ENCODE measurements at regions not wholly inside any gene's neighbourhood (a gene's known extent, or its start where the extent isn't known, plus 50 kb on each side); places are given as distances from the start of the nearest gene placed in this dataset.

GRCh38 chr2:155815851-155816250 lies 516.7 kb downstream of the NR4A2 start:
- intact Hi-C loops (cut with micrococcal nuclease) (loop anchor here (5.0 kb wide), 1 partner anchor 439 kb away; no protein-coding TSS in a partner anchor), in situ Hi-C loops (cut with MboI) (no loop called here)
- peak; percentile 65 for ATAC-seq
- no peak overlapping the region for H3K9ac ChIP-seq (ENCODE audit: insufficient read depth in 1 of 2, low read depth in 2 of 2, low read length in 2 of 2)
- H3K4me1 ChIP-seq (replicated peaks in 1 of 2; ENCODE audit: control insufficient read depth in 2 of 2, insufficient read depth in 2 of 2, low read length in 2 of 2), result no peaks in the 10 kb centered on the region
- BruUV-seq (replicated peaks), result no TSS peak
- no peak overlapping the region for H3K4me2 ChIP-seq (ENCODE audit: insufficient read depth, low read length)
- no peak overlapping the region for H2AFZ ChIP-seq (ENCODE audit: low read depth, low read length)
- H3K9me3 ChIP-seq (replicated peaks; ENCODE audit: control insufficient read depth, insufficient read depth, low read depth, low read length), result 0 out of 2 replicates have a peak, but pooled peaks cover 4% of the 10 kb centered on the region
- H3K27me3 ChIP-seq (ENCODE audit: control insufficient read depth in 2 of 2, insufficient read depth in 2 of 2, low read length in 2 of 2), result no peaks in the 10 kb centered on the region
- no peaks in the 10 kb centered on the region for H3K36me3 ChIP-seq (ENCODE audit: control insufficient read depth, insufficient read depth, low read length)
- peak; percentile 8 to 11 (median 10) for DNase-seq (ENCODE audit: extremely low read depth in 1 of 4, low spot score in 3 of 4)
- FAIRE-seq, result no peak
- H3K79me2 ChIP-seq (ENCODE audit: control insufficient read depth, insufficient read depth, low read length), result no peaks in the 10 kb centered on the region
- H3K9me1 ChIP-seq (ENCODE audit: control insufficient read depth, insufficient read depth, low read length), result no peaks in the 10 kb centered on the region
- no peak overlapping the region for H3K27ac ChIP-seq (ENCODE audit: extremely low read depth, low read depth, low read length)
- H4K20me1 ChIP-seq (replicated peaks; ENCODE audit: control insufficient read depth, insufficient read depth, low read length), result no peaks in the 10 kb centered on the region
- no peak overlapping the region for H3K4me3 ChIP-seq
- ChIA-PET CTCF (ENCODE audit: low intra/inter-chr PET ratio) (no interaction called here), POLR2A (interaction anchor here (0.7 kb wide), 1 partner anchor 1786 kb away, joined by 3 read pairs; no protein-coding TSS in a partner anchor)
- TF ChIP-seq FOXA3 (CRISPR knock-in tag; conservative IDR thresholded peaks at IDR 0.05 in 1 of 2, IDR thresholded peaks at IDR 0.05 in 1 of 2), result peak in 1 of 2 experiments; percentile 59; a peak in 1 of 4 replicates
- TF ChIP-seq SMC3 (conservative IDR thresholded peaks at IDR 0.05; ENCODE audit: insufficient read depth, low read depth, low read length), result 0 out of 2 replicates have a peak, but pooled peaks have one; percentile 14
- no peak for TF ChIP-seq ZNF384 (IDR thresholded peaks at IDR 0.05; ENCODE audit: low read depth, low read length)
- TF ChIP-seq OTX1 (CRISPR knock-in tag; IDR thresholded peaks at IDR 0.05), result no peak
- TF ChIP-seq, protein P1, sequence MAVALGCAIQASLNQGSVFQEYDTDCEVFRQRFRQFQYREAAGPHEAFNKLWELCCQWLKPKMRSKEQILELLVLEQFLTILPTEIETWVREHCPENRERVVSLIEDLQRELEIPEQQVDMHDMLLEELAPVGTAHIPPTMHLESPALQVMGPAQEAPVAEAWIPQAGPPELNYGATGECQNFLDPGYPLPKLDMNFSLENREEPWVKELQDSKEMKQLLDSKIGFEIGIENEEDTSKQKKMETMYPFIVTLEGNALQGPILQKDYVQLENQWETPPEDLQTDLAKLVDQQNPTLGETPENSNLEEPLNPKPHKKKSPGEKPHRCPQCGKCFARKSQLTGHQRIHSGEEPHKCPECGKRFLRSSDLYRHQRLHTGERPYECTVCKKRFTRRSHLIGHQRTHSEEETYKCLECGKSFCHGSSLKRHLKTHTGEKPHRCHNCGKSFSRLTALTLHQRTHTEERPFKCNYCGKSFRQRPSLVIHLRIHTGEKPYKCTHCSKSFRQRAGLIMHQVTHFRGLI (CRISPR knock-in tag; IDR thresholded peaks at IDR 0.05), result no peak
- TF ChIP-seq HDAC1 (IDR thresholded peaks at IDR 0.05), result no peak
- TF ChIP-seq MAFG (tag; conservative IDR thresholded peaks at IDR 0.05), result 0 out of 2 replicates have a peak, but pooled peaks have one; percentile 24
- TF ChIP-seq, protein P2, sequence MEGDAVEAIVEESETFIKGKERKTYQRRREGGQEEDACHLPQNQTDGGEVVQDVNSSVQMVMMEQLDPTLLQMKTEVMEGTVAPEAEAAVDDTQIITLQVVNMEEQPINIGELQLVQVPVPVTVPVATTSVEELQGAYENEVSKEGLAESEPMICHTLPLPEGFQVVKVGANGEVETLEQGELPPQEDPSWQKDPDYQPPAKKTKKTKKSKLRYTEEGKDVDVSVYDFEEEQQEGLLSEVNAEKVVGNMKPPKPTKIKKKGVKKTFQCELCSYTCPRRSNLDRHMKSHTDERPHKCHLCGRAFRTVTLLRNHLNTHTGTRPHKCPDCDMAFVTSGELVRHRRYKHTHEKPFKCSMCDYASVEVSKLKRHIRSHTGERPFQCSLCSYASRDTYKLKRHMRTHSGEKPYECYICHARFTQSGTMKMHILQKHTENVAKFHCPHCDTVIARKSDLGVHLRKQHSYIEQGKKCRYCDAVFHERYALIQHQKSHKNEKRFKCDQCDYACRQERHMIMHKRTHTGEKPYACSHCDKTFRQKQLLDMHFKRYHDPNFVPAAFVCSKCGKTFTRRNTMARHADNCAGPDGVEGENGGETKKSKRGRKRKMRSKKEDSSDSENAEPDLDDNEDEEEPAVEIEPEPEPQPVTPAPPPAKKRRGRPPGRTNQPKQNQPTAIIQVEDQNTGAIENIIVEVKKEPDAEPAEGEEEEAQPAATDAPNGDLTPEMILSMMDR (IDR thresholded peaks at IDR 0.05 in 2 of 3, conservative IDR thresholded peaks at IDR 0.05 in 1 of 3; ENCODE audit: insufficient read depth in 2 of 3, low read depth in 1 of 3, low read length in 3 of 3), result peak in 2 of 3 experiments; percentile 27 to 33; a peak in 2 of 6 replicates
- TF ChIP-seq CEBPB (tag; IDR thresholded peaks at IDR 0.05), result peak; percentile 41; the same call in 1 of the 2 replicates
- TF ChIP-seq TCF15 (CRISPR knock-in tag; IDR thresholded peaks at IDR 0.05), result no peak

All from K562 (cell line).